Stimulated activated CD4-positive, alpha-beta T cell treated with anti-CD3 and anti-CD28 coated beads, TNF-alpha, amount 100 ng/mL, for 48 hours (primary cell): ENCODE measurements at regions not wholly inside any gene's neighbourhood (a gene's known extent, or its start where the extent isn't known, plus 50 kb on each side); places are given as distances from the start of the nearest gene placed in this dataset.

Experiments used
- DNase-seq, 3 donors: peaks; one replicate each; pipeline ENCODE4 v3.0.0-alpha.2; 2020; ENCODE audit warnings: low read depth in 3 of 3

DNA sequence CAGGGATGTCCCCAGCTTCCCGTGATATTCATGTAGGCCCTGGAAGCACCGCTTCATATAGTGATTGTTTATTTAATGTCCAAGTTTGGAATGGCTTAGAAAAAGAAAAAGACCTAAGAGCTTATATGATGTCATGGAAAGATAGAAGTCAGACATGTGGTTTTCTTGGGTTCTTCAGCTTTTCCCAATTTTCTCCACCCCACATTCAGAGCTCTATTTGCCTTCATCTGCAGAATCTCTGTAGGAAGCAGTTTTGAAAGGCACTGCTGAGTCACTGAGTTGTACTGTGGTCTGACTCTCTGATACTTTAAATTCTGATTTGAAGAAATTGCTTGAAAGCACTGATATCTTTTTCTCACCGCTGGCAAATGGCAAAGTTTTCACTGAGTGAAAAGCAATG is 120.6 kb upstream of the EDNRA start:
- no peak for DNase-seq

DNA sequence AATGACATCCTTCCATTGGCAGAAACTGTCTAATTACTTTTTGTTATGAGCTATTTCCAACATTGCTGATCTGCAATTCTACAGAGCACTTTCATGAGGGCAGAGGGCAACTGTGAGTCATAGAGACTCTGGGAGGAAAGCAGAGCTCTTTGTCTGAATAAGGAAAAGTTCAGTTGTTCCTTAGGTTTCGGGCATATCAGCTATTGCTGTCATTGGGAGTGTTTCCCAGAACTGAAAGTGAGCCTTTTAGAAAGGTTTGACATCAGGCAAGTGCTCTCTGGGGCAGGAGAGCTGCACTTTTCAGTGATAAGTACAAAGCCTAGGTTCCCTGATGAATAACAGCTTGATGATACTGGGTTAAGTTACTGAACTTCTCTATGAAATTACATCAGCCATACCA is 119.2 kb upstream of the EDNRA start:
- no peak for DNase-seq

DNA sequence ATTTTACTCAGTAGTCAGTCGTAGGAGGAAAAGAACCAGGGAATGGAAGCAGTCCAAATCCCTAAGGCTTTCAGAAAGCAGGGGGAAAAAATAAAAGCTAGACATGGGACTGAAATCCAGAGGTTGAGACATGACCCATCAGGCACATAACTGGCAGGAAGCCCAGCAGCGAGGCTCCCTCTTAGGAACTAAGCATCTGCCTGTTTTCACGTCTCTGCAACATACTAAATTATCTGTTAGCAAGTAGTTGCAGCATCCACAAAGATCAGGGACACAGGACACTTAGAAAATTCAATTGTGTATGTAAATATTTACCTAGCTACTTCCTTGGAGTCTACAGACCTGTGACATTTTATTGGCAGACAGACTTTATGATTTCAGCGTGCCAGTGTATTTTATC is 118.0 kb upstream of the EDNRA start:
- DNase-seq: no peak

DNA sequence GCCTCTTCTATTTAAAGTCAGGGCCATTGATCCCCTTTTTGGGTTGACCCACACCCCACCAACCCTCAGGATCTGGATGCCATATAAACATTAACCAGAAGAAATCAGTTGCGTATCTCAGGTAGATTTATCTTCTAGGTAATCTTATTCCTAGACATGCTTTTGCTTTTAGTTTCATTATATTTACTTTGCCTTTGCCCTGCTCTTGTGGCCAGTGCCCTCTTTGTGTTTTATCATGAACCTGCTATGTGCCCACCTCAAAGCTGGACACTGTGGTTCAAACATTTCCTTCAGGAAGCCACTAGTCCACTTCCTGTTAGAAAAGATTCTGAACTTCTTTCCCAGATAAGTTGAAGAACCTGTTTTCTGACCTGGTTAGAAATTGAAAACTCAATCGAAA is 117.4 kb upstream of the EDNRA start:
- DNase-seq: no peak

DNA sequence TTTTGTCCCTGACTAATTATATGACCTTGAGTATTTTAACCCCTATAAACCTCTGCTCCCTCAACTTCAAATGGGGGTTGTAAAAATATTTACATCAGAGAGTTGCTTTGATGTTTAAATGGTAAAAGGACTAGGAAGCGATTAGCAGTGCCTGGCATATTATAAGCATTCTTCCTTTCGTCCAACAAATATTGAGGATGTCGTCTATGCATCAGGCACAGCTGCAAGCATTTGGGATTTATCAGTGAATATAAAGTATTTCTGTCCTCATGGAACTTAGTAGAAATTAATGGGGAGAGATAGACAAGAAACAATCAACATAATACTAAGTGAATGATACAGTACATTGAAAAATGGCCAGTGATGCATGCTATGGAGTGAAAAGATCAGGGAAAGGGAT is 115.5 kb upstream of the EDNRA start:
- no peak for DNase-seq

DNA sequence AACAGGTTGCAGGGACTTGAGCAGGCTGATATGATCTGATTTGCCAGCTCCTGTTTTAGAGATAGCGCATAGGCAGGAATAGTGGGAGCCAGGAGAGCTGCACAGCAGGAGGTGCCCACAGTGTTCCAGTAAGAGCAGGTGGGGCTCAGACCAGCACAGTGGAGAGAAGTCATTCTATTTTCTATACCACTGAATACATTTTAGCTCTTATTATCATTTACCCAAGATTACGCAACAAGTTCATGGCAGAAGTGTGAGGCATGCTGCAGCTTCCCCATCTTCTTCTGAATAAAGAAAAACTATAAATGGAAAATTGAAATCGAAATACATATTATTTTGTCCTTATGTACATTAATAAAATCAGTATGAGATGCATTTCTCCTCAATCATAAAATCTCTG is 114.7 kb upstream of the EDNRA start:
- no peak for DNase-seq

DNA sequence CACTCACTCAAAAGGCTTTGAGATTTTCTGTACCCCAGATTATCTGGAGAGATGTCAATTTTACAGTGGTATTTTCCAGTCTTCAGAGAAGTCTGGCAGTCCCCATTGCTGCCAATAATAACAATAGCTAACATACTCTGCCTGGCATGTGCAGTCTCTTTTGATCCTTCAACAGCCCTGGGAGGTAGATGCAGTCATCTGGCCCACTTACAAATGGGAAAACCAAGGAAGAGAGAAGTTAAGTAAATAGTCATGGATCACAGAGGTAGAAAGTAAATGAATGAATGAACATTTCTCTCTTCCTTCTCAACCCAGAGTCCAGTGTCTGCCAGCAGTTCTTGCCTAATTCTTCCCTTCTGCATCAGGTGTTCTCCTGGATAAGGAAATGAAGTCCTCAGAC is 113.0 kb upstream of the EDNRA start:
- no peak for DNase-seq

DNA sequence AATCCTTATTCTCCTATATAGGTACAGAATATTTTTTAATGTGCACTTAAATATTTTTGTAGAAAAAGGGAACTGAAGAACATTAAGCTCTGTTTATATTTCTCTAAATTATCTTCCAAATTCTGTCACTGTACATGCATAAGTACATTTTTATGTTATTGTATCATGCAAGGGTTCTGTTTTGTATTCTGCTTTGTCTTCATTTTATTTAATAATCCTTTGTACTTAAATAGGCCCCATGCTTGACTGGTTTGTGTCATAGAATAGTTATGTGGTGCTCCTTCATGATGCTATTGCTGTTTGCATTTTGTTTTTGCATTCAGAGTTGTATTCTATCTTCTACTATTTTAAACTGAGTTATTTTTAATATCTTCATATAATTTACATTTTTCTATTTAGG is 111.9 kb upstream of the EDNRA start:
- no peak for DNase-seq

DNA sequence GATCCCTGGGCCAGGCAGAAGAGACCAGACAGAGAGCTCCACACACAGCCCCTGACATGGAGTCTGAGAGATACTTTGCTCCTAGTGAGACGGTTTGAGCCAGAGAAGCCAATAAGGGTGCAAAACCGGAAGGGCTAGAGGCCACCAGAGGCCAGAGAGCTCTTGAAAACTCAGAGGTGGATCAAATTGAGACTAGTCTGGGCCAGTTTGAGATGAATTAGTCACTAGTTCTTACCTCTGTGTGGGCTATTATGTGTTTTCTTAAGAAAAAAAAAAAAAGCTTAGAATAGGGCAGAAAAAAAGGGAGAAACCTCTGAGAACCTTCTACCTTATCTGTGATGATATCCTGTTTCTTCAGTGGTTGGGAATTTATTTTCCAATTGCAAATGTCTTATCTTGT is 110.4 kb upstream of the EDNRA start:
- no peak for DNase-seq

DNA sequence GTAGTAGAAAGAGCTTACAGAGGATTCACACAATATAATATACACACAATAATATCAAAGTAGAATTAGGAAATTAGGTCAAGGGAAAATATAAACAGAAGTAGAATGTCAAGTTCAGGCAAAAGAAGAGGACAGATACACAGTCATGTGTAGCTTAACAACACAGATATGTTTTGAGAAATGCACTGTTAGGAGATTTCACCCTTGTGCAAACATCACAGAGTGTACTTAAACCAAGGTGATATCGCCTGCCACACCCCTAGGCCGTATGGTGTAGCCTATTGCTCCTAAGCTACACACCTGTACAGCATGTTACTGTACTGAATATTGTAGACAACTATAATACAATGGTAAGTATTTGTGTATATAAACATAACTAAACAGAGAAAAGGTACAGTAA is 110.0 kb upstream of the EDNRA start:
- DNase-seq: no peak

DNA sequence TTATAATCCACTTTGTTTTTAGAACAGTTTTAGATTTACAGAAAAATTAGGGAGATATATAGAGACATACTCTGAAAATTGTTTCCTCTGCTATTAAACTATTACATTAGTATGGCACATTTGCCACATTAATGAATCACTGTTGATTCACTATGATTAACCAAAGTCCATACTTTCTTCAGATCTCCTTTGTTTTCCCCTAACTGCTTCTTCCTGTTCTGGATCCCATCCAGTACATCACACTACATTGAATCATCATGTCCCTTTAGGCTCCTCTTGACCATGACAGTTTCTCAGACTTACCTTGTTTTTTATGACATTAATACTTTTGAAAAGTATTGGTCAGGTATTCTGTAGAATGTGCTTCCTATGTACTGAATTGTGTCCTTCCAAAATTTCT is 109.2 kb upstream of the EDNRA start:
- DNase-seq: no peak

DNA sequence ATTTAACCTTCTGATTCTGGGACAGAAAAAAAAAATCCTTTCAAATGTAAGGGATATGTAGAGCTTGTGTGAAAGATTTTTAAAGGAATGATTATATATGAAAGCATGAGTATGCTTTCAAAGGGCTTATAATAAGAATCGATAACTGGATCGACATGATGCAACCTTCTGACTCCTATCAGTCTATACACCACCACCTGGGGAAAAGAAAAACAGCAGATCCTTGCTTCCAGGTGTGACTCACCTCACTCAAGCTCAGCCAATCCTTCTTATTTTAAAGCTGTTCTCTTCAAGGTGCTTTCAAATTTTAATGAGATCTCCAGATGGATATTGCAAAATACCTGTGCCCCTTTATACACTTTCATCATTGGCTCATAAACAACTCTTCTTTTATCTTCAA is 102.1 kb upstream of the EDNRA start:
- DNase-seq: no peak

DNA sequence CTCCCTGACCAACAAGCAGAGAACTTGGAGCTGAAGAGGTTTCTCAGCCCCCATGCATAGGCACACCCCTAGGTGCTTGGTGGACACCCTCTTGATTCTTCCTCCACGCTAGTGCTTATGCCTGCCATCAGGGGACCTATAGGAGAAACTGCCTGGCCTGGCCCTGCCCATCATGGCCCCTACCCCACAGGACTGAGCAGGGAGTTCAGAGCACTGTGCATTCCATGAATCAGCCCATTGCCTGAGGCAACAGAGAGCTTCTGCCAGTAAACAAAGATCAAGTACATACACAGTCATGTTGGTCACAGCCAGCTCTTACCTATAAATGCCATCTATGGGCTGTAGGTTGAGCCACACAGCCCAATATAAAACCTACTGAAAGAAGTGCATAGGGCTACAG is 99.1 kb upstream of the EDNRA start:
- DNase-seq: no peak

DNA sequence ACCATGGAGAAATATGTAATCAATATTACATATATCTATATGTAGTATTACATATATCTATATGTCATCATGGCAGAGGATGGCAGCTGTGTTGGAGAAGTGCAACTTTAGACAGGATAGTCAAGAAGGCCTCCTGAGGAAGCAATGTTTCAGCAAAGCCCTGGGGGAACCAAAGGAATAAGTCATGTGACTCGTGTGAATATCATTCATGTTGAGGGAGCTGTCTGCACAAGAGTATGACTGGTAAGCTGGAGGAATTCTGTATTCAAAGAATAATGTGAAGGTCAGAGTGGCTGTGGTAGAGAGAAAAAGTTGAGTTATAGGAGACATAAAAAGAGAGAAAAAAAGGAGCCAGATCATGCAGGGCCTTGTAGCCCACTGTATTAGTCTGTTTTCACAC is 92.9 kb upstream of the EDNRA start:
- no peak for DNase-seq

DNA sequence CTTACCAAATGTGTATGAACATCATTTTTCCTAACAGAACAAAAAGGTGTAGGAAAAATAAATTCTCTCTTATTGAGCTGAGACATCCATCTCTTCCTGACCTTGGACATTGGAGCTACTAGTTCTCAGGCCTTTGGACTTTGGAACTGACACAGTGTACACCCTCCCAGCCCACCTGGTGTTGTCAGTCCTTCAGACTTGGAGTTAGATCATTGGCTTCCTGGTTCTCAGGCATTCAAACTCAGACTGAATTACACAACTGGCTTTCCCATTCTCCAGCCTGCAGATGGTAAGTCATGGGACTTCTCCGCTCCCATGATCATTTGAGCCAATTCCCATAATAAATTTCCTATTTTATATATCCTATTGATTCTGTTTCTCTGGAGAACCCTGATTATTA is 84.8 kb upstream of the EDNRA start:
- no peak for DNase-seq

DNA sequence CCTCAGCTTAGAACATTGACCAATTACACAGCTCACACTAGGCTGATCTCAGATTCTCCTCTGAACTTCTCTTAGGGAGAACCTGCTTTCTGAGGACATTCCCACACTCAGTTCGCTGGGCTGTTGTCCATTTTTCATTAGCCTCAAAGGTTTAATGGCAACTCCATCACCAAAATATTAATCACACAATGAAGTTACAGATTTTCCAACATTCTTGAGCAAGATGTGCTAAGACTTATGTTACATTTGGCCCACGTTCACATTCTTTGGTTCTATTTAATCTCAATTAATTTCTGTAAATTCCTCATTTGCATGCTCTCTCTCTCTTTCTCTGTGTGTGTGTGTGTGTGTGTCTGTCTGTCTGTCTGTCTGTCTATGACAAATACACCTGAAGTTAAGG is 82.3 kb upstream of the EDNRA start:
- no peak for DNase-seq

DNA sequence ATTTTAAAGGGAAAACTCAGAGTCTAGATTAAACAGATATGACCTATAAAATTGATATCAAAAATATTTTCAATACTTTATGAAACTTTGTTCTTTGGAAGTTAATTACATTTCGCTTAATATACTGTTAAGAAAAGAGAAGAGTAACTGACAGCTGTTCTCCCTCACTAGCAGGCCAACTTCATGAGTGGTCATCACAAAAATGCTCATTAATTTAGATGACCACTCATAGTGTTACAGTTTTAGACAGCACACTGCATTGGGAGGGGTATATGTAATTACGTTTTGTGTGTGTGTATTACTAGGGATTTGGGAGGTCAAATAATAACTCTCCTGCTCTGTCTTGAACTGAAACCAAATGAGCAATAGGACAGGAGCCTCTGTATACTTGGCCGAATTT is 80.2 kb upstream of the EDNRA start:
- DNase-seq: no peak

DNA sequence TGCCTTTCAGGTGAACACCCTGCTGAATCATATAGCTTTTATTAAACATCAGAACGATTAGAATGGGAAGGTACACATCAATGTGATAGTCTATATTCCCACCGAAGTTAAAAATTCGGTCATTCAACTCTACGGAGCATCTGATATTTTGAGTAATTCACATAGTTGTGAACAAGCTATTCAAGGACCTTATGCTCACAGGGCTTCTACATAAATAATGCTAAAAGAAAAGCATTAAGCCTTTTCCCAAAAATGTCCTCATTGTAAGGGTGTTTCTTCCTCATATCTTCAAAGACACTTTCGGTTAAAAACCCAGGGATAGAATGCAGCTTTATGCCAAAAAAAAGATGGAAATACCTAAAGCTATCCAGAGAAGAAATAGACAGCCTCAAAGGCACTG is 79.7 kb upstream of the EDNRA start:
- no peak for DNase-seq

DNA sequence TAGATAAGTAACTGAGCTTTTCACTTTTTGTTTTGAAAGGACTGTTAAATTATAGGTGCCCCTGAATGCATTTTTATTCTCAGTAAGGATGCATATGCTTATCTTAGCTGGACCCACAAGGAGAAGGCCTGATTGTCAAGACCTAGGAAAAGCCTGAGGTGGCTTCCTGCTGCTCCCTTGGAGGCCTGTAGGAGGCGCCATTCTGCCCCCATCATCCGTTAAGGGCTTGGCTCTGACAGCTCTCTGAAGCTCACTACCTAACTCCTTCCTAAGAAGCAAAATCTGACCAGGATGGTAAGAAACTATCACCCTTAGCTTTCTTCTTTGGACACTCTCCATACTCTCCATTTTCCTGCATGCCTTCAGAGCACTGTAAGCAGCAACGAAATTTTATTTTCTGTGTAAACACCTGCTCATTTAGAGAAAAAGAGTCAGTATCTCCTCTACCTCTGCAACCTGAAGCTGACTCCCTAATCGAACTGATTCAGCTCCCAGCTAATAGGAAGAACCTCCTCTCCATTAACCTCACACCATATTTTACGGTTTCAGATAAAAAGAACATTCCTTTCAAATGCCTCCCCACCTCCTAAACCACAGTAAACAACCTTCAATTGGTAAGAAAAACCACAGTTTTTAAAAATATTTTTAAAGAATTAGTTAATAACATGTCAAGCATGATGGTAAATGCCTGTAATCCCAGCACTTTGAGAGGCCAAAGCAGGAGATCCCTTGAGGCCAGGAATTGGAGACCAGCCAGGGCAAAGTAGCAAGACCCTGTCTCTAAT is 73.4 kb upstream of the EDNRA start:
- DNase-seq: no peak

DNA sequence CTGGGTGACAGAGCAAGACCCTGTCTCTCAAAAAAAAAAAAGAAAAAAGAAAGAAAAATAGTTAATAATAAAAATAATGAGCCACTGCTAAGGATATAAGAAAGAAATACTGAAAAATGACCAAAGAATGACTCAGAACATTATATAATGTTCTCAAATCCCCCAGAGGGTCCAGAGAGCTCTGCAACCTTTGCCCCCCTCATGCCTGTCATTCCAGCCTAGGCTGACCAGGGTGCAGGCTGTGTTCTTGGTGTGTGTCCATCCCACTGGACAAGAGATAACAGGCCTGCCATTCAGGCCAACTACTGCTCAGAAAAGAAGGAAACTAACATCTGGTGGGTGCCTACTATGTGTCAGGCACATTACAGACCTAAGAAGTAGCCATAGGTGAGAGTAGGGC is 72.7 kb upstream of the EDNRA start:
- DNase-seq: no peak

DNA sequence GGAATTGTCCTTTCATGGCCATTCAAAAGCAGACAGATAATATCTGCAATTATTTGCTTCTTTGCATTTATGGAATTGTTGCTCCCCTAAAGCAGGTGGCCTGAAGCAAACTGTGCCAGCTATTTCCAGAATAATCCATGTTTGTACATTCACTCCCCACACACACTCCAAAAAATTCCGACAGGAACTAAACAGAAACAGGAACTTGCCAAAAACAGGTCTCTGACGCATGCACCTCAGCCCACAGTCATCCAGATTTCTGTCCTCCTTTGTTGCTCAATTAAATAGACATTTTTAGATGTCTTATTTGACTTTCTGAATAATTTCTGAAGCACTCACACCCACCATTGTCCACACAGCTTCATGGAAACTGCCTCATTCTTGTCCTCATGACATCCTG is 71.5 kb upstream of the EDNRA start:
- no peak for DNase-seq

DNA sequence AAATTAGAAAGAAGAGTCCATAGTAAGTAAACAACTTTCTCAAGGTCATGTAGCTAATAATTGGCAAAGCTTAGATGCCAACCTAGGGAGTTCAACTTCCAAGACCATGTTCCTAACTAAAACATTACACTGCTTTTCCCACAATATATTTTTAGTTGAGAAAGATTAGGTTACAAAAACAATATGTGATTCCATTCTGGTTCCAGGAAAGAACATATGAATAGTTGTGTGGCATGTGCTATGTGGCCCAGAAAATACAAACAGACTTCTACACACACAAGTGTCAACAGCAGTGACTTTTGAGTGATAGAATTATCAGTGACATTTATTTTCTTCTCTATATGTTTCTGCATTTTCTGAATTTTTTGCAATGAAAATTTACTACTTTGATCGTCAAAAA is 62.7 kb upstream of the EDNRA start:
- DNase-seq: no peak

DNA sequence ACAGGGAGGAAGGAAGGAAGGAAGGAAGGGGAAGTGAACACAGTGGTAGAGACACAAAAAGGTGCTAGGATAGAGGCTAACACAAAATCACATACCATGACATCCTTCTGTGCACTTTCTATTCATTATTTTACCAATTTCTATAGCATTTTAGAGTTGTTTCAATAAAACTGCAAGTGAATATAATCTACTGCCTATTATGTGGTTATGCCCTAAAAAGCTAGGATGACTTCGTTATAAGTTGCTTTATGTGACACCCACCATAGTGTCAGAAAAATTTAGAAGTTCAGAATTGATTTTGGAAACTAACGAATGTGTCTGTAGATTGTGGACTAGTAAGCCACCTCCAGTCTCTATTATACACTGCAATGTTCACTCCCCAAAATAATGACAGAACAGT is 59.4 kb upstream of the EDNRA start:
- no peak for DNase-seq

DNA sequence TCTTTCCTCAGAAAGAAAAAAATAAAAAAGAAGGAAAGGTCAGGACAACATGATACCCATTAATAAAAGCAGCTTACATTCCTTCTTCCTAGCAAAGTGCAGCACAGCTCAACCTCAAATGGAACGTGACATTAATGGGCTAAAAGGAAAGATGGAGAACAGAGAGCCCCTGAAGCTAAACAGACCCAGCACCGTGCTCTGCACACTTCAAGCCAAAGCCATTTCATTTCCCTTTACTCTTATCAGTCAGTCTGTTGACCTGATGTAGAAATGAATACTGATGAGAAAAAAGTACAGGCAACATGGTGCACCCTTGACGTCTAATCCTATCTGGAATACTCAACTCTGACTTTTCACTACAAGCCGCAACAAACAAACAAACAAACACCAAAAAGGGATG is 57.7 kb upstream of the EDNRA start:
- DNase-seq: no peak

DNA sequence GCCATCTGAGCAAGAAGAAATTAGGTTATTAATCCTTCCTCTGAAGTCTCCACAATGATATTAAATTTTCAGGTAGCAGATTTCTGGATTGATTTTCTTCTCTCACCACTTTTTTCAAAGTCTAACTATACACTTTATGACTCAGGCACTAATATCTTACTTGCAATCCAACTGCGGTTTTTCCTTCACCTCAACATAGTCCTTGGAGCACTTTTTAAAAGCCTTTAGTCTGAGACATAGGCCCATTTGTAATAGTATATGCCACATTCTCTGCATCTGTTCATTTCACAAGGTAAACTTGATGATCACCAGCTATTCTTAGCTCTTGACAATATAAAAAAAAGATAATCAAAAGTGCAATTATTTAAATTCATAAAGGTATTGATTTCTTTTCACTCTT is 55.9 kb upstream of the EDNRA start:
- DNase-seq: no peak
